A673 (cell line): ENCODE measurements at regions not wholly inside any gene's neighbourhood (a gene's known extent, or its start where the extent isn't known, plus 50 kb on each side); places are given as distances from the start of the nearest gene placed in this dataset.

Source experiments
- BruUV-seq: library from RNA; stranded (reverse); fragments of 400-500 nt; replicated peaks from 2 replicates; lab custom pipeline; 2021; lab: Mats Ljungman, UMichigan
- CTCF ChIA-PET: fragments of 300-600 bp; sonication (Branson Sonifier 250); formaldehyde crosslinking; loops from one replicate; lab custom pipeline; 2022; ENCODE audit warnings: antibody characterized with exemption; lab: Charles Lee
- POLR2A ChIA-PET: fragments of 300-600 bp; sonication (Branson Sonifier 250); formaldehyde crosslinking; loops from one replicate; lab custom pipeline; 2022; ENCODE audit warnings: antibody characterized with exemption; ENCODE audit not compliant: low non-redundant PET; lab: Charles Lee
- DNase-seq: peaks from one replicate; pipeline ENCODE4 v3.0.0-alpha.2; 2015; ENCODE audit warnings: low spot score
- H3K27ac ChIP-seq: fragments of 200-600 bp; sonication (generic); 2 replicates; pipeline ENCODE4 v1.5.1; 2016; ENCODE audit warnings: mixed run types, low read depth, mild to moderate bottlenecking, mixed read lengths, antibody characterized with exemption, low read length; ENCODE audit not compliant: poor library complexity, severe bottlenecking
- H3K27me3 ChIP-seq: fragments of 200-600 bp; sonication (generic); replicated peaks from 2 replicates; pipeline ENCODE4 v1.6.1; 2017; ENCODE audit warnings: mixed run types, low read depth, mild to moderate bottlenecking, mixed read lengths, antibody characterized with exemption, low read length; ENCODE audit not compliant: insufficient read depth, poor library complexity
- H3K36me3 ChIP-seq: fragments of 200-600 bp; sonication (generic); 2 replicates; pipeline ENCODE4 v1.6.1; 2016; ENCODE audit warnings: mixed run types, mild to moderate bottlenecking, mixed read lengths, antibody characterized with exemption, low read length; ENCODE audit not compliant: insufficient read depth, poor library complexity, severe bottlenecking
- H3K4me1 ChIP-seq: fragments of 200-600 bp; sonication (generic); 2 replicates; pipeline ENCODE4 v1.6.1; 2017; ENCODE audit warnings: mixed run types, mild to moderate bottlenecking, mixed read lengths, antibody characterized with exemption, low read length; ENCODE audit not compliant: insufficient read depth, poor library complexity, severe bottlenecking
- H3K4me3 ChIP-seq: fragments of 200-600 bp; sonication (generic); 2 replicates; pipeline ENCODE4 v1.5.1; 2016; ENCODE audit warnings: low read depth, mixed run types, mild to moderate bottlenecking, mixed read lengths, low read length; ENCODE audit not compliant: poor library complexity, severe bottlenecking
- H3K9me3 ChIP-seq: fragments of 200-600 bp; sonication (generic); 2 replicates; pipeline ENCODE4 v1.6.1; 2016; ENCODE audit warnings: mixed run types, low read depth, mild to moderate bottlenecking, mixed read lengths, antibody characterized with exemption, low read length; ENCODE audit not compliant: poor library complexity, severe bottlenecking
- CTCF ChIP-seq: fragments of 300-800, 200-600 bp; sonication (generic); conservative IDR thresholded peaks from 2 replicates; pipeline ENCODE4 v1.5.1; 2017; ENCODE audit warnings: low read depth, mild to moderate bottlenecking, antibody characterized with exemption, low read length, moderate library complexity, mixed read lengths
- EZH2 ChIP-seq: fragments of 200-600 bp; sonication (generic); IDR thresholded peaks from 2 replicates; pipeline ENCODE4 v1.6.1; 2017; ENCODE audit warnings: borderline replicate concordance, low read depth, mild to moderate bottlenecking, mixed read lengths, antibody characterized with exemption, low read length; ENCODE audit not compliant: poor library complexity, severe bottlenecking
- intact Hi-C: fragments of 100-400 bp; cut with micrococcal nuclease; formaldehyde crosslinking; loops from one replicate; pipeline ENCODE4 v1.10.0; 2022; ENCODE audit not compliant: unreplicated experiment

DNA sequence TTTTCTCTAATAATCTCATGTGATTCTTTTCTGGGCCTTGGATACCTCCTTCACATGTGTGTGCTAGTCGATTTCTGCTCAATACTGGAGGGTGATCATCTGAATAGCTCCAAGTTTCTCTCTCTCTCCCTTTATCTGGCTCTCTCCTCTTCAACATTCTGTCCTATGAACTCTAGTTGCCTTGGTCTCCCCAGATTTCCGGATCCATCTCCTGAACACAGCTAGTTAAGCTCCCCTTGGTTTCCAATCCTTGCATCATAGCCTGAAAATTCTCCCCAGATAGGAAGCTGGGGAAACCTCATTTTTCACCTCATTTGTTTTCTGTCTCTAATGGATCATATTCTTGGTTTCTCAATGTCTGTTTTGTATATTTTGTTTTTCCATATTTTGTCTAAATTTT is 832.3 kb downstream of the MTRR start:
- Histone ChIP-seq H3K4me1 (no peaks in the 10 kb centered on the region), H3K9me3 (peaks cover 24% of the 10 kb centered on the region), H3K36me3 (no peaks in the 10 kb centered on the region), H3K27ac (no peak overlapping the region), H3K4me3 (no peak overlapping the region), H3K27me3 (no peaks in the 10 kb centered on the region)
- no TSS peak for BruUV-seq
- TF ChIP-seq EZH2 (no peak), CTCF (no peak)
- no peak for DNase-seq
- POLR2A ChIA-PET: no interaction called here
- CTCF ChIA-PET: no interaction called here
- intact Hi-C loops: no loop called here

DNA sequence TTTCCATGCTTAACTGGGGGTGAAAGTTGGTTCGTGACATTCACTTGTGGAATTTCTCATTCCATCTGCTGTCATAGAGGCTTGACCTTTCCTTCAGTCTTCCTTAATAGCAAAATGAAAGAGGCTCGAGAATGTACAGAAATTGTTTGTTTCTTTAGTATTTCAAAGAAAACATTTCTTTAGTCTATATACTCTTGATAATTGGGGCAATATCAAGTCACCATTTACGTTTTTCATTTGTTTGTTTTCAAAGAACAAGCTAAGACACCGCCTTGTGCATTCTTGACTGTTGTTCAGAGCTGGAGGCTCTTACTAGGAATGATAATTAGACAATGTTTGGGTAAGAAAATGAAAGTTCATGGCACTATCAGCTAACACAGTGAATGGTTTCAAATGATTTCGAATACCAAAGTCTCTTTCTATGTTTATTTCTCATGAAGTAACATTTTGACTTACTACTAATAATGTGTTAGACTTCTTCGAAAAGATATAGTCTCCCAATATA is 835.4 kb downstream of the SEMA5A start:
- intact Hi-C loops: no loop called here
- no TSS peak for BruUV-seq
- CTCF ChIA-PET: no interaction called here

GRCh38 chr5:8714198-8714597 is 831.7 kb downstream of the SEMA5A start:
- TF ChIP-seq CTCF (no peak), EZH2 (no peak)
- H3K4me1 ChIP-seq: no peaks in the 10 kb centered on the region
- H3K36me3 ChIP-seq: no peaks in the 10 kb centered on the region
- no peak overlapping the region for H3K27ac ChIP-seq
- ChIA-PET CTCF (no interaction called here), POLR2A (no interaction called here)
- intact Hi-C loops: no loop called here
- DNase-seq: no peak
- no peaks in the 10 kb centered on the region for H3K27me3 ChIP-seq
- no TSS peak for BruUV-seq
- no peak overlapping the region for H3K4me3 ChIP-seq
- peaks cover 18% of the 10 kb centered on the region for H3K9me3 ChIP-seq

More for the DNA sequence above, 835.4 kb downstream of the SEMA5A start:
- H3K27me3 ChIP-seq: no peaks in the 10 kb centered on the region
- no peaks in the 10 kb centered on the region for H3K4me1 ChIP-seq
- H3K9me3 ChIP-seq: peaks cover 23% of the 10 kb centered on the region
- H3K36me3 ChIP-seq: no peaks in the 10 kb centered on the region
- no peak for DNase-seq
- POLR2A ChIA-PET: no interaction called here
- no peak overlapping the region for H3K4me3 ChIP-seq
- no peak overlapping the region for H3K27ac ChIP-seq
- TF ChIP-seq EZH2 (no peak), CTCF (no peak)
